ENCODE measurements at regions not wholly inside any gene's neighbourhood (a gene's known extent, or its start where the extent isn't known, plus 50 kb on each side); places are given as distances from the start of the nearest gene placed in this dataset.

DNA sequence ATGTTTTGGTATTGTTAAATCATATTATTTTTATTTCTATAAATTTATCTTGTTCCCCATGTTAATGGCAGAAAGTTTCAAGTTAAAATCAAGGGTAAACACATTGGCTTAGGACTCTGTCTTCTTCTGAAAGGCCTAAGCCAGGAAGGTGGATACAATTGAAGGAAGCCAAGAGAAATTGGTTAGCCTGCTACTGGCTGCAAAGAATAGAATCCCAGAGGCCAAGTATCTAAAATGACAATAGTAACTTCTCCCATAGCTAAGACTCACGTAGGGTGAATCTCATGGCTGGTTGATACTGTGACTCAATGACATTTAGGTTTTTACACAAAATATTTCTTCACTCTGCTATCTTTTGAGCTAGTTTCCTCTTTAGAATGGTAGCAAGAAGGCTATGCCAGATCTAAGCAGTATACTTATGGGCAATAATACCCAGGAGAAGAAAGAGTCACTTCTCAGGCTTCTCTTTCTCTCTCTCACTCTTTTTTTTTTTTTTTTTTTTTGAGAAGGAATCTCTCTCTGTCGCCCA is 621.5 kb upstream of the TBL1XR1 start:
- no peak for DNase-seq (ENCODE audit: low read depth)

DNA sequence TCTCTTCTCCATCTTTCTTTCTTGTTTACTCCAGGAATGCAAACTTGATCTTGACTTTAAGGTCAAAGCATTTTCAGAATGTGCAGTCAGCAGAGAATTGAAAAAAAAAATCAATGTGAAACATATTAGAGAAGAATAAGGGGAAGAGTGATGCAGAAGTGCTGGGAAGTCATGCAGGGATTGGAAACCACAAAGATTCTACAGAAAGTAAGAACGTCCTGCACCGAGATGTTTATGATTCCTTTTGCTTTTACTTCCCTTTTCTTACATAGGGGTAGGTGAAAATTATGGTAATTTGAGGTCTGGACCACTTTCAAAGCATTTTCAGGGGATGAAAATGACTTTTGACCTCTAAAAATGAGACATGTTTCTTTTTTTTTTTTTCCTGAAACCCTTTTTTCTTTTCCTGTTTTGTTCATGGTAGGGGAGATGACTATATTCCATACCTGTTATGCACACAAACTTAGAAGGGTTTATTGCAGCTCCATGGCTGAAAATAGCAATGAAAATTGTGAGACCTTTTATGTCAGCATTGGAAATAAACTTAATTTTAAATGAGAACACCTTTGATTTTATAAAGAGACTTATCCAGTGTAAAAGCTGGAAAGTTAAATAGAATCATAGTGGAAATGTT is 623.5 kb upstream of the TBL1XR1 start:
- no peak for DNase-seq (ENCODE audit: low read depth)

GRCh38 chr3:177822681-177823096 is 625.4 kb upstream of the TBL1XR1 start:
- no peak for DNase-seq (ENCODE audit: low read depth)

DNA sequence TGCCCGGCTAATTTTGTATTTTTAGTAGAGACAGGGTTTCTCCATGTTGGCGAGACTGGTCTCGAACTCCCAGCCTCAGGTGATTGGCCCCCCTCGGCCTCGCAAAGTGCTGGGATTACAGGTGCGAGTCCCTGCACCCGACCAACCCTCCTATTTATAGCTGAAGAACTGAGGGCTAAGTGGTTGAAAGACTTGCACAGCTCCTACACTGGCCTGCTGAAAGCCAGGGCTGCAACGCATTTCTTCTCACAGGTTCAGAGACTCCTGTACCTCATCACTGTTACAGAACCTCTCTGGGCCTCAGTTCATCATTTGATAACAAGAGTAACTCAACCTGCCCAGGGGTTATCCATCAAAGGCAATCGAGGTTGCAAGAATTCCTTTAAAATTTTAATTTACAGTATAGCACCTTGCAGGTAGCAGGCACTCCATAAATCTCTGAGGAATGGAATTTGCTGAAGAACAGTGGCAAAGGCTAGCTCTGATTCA is 626.5 kb upstream of the TBL1XR1 start:
- no peak for DNase-seq (ENCODE audit: low read depth)

DNA sequence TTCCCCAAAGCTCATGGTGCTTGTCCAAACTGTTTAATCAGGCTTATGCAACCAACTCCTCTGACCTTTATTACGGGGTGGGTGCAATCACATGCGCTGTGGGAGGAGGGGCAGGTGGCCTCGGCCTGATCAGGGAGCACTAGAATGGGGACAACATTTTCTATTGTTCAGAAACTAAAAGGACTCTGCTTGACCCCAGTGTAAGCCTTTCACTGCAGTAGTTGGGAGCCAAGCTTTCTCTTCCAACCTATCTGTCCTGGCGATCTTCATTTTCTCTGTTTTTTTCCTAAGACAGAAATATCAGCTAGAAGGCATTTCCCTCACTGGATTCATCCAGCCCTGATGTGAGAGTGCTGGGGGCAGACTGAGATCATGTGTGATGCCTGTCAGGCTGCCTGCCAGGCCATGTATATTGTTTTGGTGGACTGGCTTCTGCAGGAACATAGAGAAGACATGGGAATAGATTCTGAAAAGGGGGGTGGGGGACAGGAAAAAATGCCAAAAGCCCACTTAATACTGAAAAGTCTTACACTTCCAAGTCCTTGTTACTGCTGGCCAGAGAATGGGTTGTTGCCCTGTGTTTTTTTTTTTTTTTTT is 627.0 kb upstream of the TBL1XR1 start:
- no peak for DNase-seq (ENCODE audit: low read depth)

DNA sequence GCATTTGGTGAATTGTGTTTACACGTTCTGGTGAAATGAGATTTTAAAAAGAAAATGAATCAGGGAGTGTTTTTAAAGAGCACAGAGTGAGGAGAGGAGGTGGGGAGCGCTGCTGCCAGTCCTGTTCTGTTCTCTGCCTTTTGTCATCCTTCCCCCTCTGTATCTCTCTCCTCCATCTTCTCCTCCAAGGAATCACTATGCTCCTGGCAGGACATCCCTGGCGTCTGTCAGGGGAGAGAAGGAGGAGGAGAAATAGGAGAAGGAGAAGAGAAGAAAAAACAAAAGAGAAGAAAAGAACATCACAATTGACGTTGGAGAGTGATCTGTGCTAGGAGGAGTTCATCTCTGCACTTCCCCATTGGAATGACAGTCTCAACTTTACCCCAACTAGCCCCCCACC is 627.6 kb upstream of the TBL1XR1 start:
- no peak for DNase-seq (ENCODE audit: low read depth)

GRCh38 chr3:177826253-177826652 is 629.0 kb upstream of the TBL1XR1 start:
- no peak for DNase-seq (ENCODE audit: low read depth)

DNA sequence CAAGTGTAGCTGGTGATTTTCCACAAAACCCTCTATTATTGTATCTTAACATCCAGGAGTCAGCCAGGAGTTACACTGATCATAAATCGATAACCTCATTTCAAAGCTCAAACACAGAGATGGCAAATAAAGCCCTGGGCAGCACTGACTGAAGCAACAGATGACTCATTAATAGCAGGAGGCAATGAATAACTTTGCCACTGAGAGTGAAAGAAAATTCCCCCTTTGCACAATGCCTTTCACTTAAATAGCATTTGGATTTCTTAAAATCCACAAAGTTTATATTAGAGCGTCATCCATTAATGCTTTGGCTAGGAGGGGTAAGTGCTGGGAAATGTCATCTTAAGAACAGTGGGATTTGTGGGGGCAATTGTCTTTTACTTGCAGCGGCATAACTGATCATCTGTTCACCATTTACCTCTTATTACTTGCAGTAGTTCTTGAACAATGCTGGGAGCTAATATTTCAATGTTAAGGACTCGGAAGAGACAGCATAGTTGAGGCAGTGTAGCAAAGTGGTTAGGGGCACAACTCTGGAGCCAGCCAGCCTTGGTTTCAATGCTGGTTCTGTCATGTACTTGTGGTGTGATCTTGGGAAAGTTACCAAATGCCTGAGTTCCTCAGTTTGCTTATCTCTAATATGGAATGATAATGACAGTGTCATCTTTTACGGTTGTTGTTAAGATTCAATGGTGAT is 630.4 kb upstream of the TBL1XR1 start:
- no peak for DNase-seq (ENCODE audit: low read depth)

DNA sequence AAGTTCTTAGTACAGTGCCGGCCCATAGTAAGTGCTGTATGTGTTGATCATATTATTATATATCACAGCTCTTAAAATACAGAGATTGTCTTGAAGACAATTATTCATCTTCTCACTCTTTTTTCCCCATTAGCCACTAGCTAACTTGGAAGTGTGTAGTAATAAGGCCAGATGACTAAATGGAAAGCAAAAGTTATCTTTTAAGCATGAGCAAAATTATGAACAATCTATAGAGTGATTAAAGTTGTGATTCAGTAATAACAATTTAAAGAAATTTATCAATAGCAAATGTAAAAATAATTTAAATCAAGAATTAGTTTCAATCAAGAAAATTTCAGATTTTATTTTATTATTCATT is 630.9 kb upstream of the TBL1XR1 start:
- no peak for DNase-seq (ENCODE audit: low read depth)

DNA sequence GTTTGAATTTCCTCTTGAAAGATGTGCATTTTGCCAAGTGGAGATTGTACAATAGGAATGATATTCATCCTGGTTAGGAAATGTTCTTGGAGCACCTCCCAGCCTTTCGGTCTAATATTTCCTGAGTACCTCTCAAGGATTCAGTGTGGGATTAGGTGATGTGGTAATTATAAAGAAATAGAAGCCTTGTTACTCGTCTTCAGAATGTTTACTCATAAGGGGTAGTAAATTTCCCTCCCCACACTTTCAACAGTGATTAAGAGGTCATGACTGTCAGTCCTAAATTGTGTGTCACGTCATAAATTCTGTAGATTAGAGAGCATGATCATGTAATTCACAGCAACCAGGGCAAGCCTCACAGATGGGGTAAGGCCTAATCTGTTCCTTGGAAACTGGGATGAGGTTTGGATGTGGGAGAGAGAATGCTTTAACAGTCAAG is 633.1 kb upstream of the TBL1XR1 start:
- DNase-seq (ENCODE audit: low read depth) = no peak

DNA sequence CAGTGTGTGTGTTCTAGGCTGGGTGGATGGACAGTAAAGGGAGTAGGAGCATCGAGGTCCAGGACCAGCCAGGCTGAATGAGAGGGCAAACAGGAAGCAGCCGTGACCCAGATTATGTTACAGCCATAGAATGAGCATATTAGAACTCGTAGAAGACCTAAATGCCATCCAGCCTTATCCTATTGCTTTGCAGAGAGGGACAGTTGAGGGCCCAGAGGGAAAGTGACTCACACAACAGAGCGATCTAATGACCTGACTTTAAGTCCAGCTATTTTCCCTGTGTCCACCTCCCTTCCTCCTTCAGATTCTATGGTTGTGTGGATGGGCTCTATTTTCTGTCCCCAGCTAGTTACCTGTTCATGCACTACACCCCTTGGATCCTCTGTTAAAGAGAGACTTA is 634.1 kb upstream of the TBL1XR1 start:
- no peak for DNase-seq (ENCODE audit: low read depth)

- no peak for DNase-seq (ENCODE audit: low read depth)
These were observed 635.6 kb upstream of the TBL1XR1 start for GRCh38 chr3:177832880-177833279.

GRCh38 chr3:177833332-177833731 is 636.0 kb upstream of the TBL1XR1 start:
- DNase-seq (ENCODE audit: low read depth) = no peak

GRCh38 chr3:177835008-177835407 is 637.7 kb upstream of the TBL1XR1 start:
- DNase-seq (ENCODE audit: low read depth) = no peak

- DNase-seq (ENCODE audit: low read depth) = no peak
These were observed 638.6 kb upstream of the TBL1XR1 start for GRCh38 chr3:177835917-177836316.

DNA sequence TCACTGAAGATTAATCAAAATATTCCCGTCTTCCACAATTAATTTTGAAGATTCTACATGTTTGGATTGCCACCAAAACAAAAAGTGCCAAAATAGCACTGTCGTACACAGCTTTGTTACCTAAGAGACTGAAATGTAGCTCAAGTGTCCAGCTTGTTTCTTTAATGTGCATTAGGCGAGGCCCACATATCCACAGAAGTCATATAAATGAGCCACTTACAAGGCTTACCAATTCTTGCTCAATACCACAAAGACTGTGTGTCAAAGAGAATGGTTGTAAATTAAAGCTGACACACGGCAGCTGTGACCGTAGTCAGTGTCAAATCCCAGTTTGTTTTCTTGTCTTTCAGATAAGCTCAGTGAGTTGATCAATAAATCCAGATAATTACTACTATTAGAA is 639.4 kb upstream of the TBL1XR1 start:
- no peak for DNase-seq (ENCODE audit: low read depth)

- DNase-seq (ENCODE audit: low read depth) = no peak
These were observed 640.8 kb upstream of the TBL1XR1 start for GRCh38 chr3:177837951-177838655.

GRCh38 chr3:177838766-177839350 is 641.6 kb upstream of the TBL1XR1 start:
- DNase-seq (ENCODE audit: low read depth) = no peak

GRCh38 chr3:177842302-177842701 is 645.0 kb upstream of the TBL1XR1 start:
- DNase-seq (ENCODE audit: low read depth) = no peak

GRCh38 chr3:177842743-177843734 is 645.8 kb upstream of the TBL1XR1 start:
- no peak for DNase-seq (ENCODE audit: low read depth)
